GM23248 (cell line): ENCODE measurements at regions not wholly inside any gene's neighbourhood (a gene's known extent, or its start where the extent isn't known, plus 50 kb on each side); places are given as distances from the start of the nearest gene placed in this dataset.

ENCODE experiments used
- DNase-seq: peaks from one replicate; pipeline ENCODE4 v3.0.0-alpha.2; 2015
- H2AFZ ChIP-seq: fragments of 200-600 bp; sonication (generic); 2 replicates; pipeline ENCODE4 v1.6.1; 2016; ENCODE audit warnings: antibody characterized with exemption
- H3F3A ChIP-seq: fragments of 200-600 bp; sonication (generic); 2 replicates; pipeline ENCODE4 v1.6.1; 2016; ENCODE audit warnings: mild to moderate bottlenecking, antibody characterized with exemption, mixed run types; ENCODE audit not compliant: insufficient read depth
- H3K27ac ChIP-seq: fragments of 200-600 bp; sonication (generic); 2 replicates; pipeline ENCODE4 v1.5.1; 2016; ENCODE audit warnings: mild to moderate bottlenecking
- H3K27me3 ChIP-seq: fragments of 200-600 bp; sonication (generic); replicated peaks from 2 replicates; pipeline ENCODE4 v1.6.1; 2016; ENCODE audit warnings: mild to moderate bottlenecking; ENCODE audit not compliant: insufficient read depth
- H3K36me3 ChIP-seq: fragments of 200-600 bp; sonication (generic); 2 replicates; pipeline ENCODE4 v1.6.1; 2016; ENCODE audit warnings: low read depth, mild to moderate bottlenecking
- H3K4me1 ChIP-seq: fragments of 200-600 bp; sonication (generic); 2 replicates; pipeline ENCODE4 v1.6.1; 2016; ENCODE audit warnings: mild to moderate bottlenecking; ENCODE audit not compliant: insufficient read depth
- H3K4me2 ChIP-seq: fragments of 200-600 bp; sonication (generic); one replicate; pipeline ENCODE4 v1.6.1; 2016; ENCODE audit warnings: mild to moderate bottlenecking; ENCODE audit not compliant: unreplicated experiment
- H3K4me3 ChIP-seq: fragments of 200-600 bp; sonication (generic); 2 replicates; pipeline ENCODE4 v1.5.1; 2016; ENCODE audit warnings: mild to moderate bottlenecking
- H3K79me2 ChIP-seq: fragments of 200-600 bp; sonication (generic); 2 replicates; pipeline ENCODE4 v1.6.1; 2016; ENCODE audit warnings: mild to moderate bottlenecking; ENCODE audit not compliant: insufficient read depth
- H3K9ac ChIP-seq: fragments of 200-600 bp; sonication (generic); 2 replicates; pipeline ENCODE4 v1.6.1; 2016; ENCODE audit warnings: mild to moderate bottlenecking
- H3K9me2 ChIP-seq: fragments of 200-600 bp; sonication (generic); 2 replicates; pipeline ENCODE4 v1.6.1; 2016; ENCODE audit warnings: mixed run types, mild to moderate bottlenecking, moderate library complexity; ENCODE audit not compliant: insufficient read depth
- H3K9me3 ChIP-seq: fragments of 200-600 bp; sonication (generic); one replicate; pipeline ENCODE4 v1.6.1; 2017; ENCODE audit warnings: low read depth
- H4K20me1 ChIP-seq: fragments of 200-600 bp; sonication (generic); 2 replicates; pipeline ENCODE4 v1.6.0; 2016; ENCODE audit not compliant: insufficient read depth
- EZH2 ChIP-seq: fragments of 200-600 bp; sonication (generic); IDR thresholded peaks from 2 replicates; pipeline ENCODE4 v1.6.1; 2018; ENCODE audit warnings: antibody characterized with exemption, mild to moderate bottlenecking; ENCODE audit not compliant: insufficient read depth, poor library complexity, severe bottlenecking
- EZH2phosphoT487 ChIP-seq: fragments of 200-600 bp; sonication (generic); IDR thresholded peaks from 2 replicates; pipeline ENCODE4 v1.6.1; 2018; ENCODE audit warnings: antibody characterized with exemption, moderate library complexity, mild to moderate bottlenecking, low read depth; ENCODE audit not compliant: insufficient read depth
- WGBS, 2 experiments: methylation state at CpG; one replicate each; pipeline ENCODE4 v1.1.6; 2015 to 2017; ENCODE audit warnings: low lambda C conversion rate in 2 of 2, low coverage in 1 of 2; ENCODE audit errors: missing lambda C conversion rate in 2 of 2; 5-methylcytosine and 5-hydroxymethylcytosine counted together
- in situ Hi-C: fragments of 300-500 bp; cut with MboI; formaldehyde crosslinking; loops from 2 replicates; pipeline ENCODE4 v1.15.0; 2020

DNA sequence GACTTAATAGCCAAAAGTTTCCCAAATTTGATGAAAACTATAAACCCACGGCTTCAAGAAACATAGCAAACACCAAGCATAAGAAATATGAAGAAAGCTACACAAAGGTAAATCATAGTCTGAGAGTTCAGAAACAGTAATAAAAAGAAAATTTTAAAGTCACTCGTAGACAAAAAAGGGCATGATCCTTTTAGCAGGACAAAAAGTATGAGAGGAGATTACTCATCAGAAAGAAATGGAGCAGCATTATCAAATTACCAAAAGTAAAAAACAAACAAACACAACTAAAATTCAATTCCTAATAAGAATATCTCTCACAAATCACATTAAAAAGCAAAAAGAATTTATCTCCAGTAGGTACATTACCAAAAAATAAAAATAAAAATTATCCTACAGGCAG is 279.4 kb upstream of the UBE2E2 start:
- Histone ChIP-seq H3K4me1 (no peaks in the 10 kb centered on the region), H3K4me3 (no peak overlapping the region), H3K9me2 (no peaks in the 10 kb centered on the region), H4K20me1 (no peaks in the 10 kb centered on the region), H3K9me3 (no peaks in the 10 kb centered on the region), H2AFZ (no peak overlapping the region), H3K27me3 (no peaks in the 10 kb centered on the region; the same call in 1 of the 2 replicates), H3K36me3 (no peaks in the 10 kb centered on the region), H3K79me2 (no peaks in the 10 kb centered on the region), H3K4me2 (no peak overlapping the region), H3K27ac (no peak overlapping the region), H3K9ac (no peak overlapping the region), H3F3A (no peaks in the 10 kb centered on the region)
- TF ChIP-seq EZH2phosphoT487 (no peak), EZH2 (no peak)
- 70 to 76% methylated on average over 2 of the region's 2 CpGs for WGBS, 2 experiments
- no peak for DNase-seq
- in situ Hi-C loops: no loop called here

DNA sequence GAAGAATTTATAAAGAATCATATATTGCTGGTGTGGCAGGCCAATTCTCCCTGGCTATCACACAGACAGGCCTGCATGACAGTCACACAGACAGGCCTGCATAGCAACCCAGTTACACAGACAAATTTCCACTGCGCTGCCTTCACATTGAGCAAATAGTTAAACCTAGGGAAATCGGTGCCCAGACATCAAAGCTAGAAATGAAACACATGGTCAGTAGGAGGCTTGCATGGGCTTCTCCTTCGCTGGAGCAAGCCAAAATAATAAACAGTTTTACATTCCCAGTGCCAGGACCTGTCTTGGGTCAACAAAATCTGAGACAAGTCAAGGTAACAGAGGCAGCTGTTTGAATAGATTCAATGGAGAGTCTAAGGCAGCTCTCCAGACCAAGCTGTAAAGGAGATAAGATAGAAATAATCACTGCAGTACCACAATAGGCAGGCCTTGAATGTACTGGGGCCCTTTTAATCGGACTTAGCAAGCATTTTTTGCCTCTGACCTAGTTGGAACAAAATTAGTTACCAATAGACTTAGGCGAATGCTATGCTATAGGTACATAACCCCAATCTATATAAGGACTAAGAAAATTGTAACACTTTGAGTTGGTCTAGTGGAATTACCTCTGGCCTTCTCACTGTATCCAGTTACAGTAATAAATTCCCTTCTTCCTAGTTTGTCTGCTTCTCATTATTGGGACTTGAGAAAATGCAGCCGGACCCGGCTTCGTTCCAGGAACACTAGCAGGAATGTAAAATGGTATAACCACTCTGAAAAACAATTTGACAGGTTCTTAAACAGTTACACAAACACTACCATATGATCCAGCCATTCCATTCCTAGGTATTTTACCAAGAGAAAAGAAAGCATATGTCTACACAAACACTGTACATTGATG is 274.7 kb upstream of the UBE2E2 start:
- TF ChIP-seq EZH2: no peak
- TF ChIP-seq EZH2phosphoT487: no peak
- H3K4me1 ChIP-seq: no peaks in the 10 kb centered on the region
- no peaks in the 10 kb centered on the region for H3K9me2 ChIP-seq
- H3F3A ChIP-seq: no peaks in the 10 kb centered on the region
- WGBS, 2 experiments: 29 to 32% methylated on average over 8 of the region's 8 CpGs
- H2AFZ ChIP-seq: no peak overlapping the region
- H3K27me3 ChIP-seq: no peaks in the 10 kb centered on the region; the same call in 1 of the 2 replicates
- no peak overlapping the region for H3K27ac ChIP-seq
- no peak overlapping the region for H3K4me3 ChIP-seq
- H3K79me2 ChIP-seq: no peaks in the 10 kb centered on the region
- no peaks in the 10 kb centered on the region for H3K36me3 ChIP-seq
- no peak overlapping the region for H3K9ac ChIP-seq
- no peak for DNase-seq
- H3K4me2 ChIP-seq: no peak overlapping the region
- H3K9me3 ChIP-seq: no peaks in the 10 kb centered on the region
- in situ Hi-C loops: no loop called here
- H4K20me1 ChIP-seq: no peaks in the 10 kb centered on the region

DNA sequence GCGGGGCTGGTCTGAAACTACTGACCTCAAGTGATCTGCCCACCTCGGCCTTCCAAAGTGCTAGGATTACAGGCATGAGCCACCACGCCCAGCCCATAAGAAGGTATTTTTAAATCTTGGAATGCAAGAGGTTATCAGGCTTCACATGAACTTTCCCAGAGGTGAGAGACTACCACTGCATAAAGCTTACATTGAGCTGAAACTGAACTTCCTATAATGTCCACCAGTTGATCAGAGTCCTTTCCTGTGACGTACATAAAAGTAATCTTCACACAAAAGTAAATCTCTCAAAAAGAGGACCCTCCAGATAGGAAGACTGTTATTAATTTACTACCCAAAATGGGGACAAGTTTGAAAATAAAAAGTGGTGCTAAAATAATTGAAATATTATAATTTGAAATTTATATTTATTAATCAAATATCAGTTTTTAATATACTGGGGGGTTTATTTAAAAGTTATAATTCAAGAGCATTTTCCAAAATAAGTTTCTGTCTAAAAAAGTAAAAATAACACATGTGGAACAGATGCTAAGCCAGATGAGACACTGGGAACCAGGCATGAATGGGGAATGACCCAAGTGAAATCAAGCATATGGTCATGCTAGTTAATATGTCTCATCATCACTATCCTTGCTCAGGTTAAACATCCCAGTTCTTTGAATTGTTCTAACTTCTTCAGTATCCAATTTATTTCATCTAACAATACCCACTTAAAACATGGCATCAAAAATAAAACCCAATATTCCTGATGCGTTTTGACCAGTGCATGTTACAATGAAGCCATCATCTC is 269.9 kb upstream of the UBE2E2 start:
- no peak for DNase-seq
- Histone ChIP-seq H3K27ac (no peak overlapping the region), H3F3A (no peaks in the 10 kb centered on the region), H3K79me2 (no peaks in the 10 kb centered on the region), H3K4me1 (no peaks in the 10 kb centered on the region), H4K20me1 (no peaks in the 10 kb centered on the region), H3K9me2 (no peaks in the 10 kb centered on the region), H2AFZ (no peak overlapping the region), H3K4me2 (no peak overlapping the region), H3K9ac (no peak overlapping the region), H3K9me3 (no peaks in the 10 kb centered on the region), H3K36me3 (no peaks in the 10 kb centered on the region), H3K27me3 (no peaks in the 10 kb centered on the region; the same call in 1 of the 2 replicates), H3K4me3 (no peak overlapping the region)
- TF ChIP-seq EZH2: no peak
- no peak for TF ChIP-seq EZH2phosphoT487
- WGBS, 2 experiments: 41 to 55% methylated on average over 5 of the region's 5 CpGs
- in situ Hi-C loops: no loop called here

DNA sequence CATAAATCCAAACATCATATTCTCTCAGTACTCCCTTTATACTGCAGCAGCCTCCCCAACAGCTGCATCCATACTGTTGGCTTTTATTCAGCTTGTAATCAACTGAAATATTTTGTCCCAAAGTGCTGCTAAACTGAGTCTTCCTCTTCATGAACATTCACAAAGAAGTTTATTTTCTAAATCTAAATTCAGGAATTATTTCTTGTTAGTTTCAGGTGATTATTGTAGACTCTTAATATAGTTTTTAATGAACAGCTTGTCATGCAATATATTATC is 269.3 kb upstream of the UBE2E2 start:
- no peak overlapping the region for H3K9ac ChIP-seq
- H3K9me2 ChIP-seq: no peaks in the 10 kb centered on the region
- H3F3A ChIP-seq: no peaks in the 10 kb centered on the region
- no peaks in the 10 kb centered on the region; the same call in 1 of the 2 replicates for H3K27me3 ChIP-seq
- H3K27ac ChIP-seq: no peak overlapping the region
- no peaks in the 10 kb centered on the region for H3K79me2 ChIP-seq
- H3K36me3 ChIP-seq: no peaks in the 10 kb centered on the region
- H3K4me1 ChIP-seq: no peaks in the 10 kb centered on the region
- H3K9me3 ChIP-seq: no peaks in the 10 kb centered on the region
- no peak overlapping the region for H2AFZ ChIP-seq
- H4K20me1 ChIP-seq: no peaks in the 10 kb centered on the region
- H3K4me2 ChIP-seq: no peak overlapping the region
- H3K4me3 ChIP-seq: no peak overlapping the region
- DNase-seq: no peak
- TF ChIP-seq EZH2phosphoT487 (no peak), EZH2 (no peak)
- in situ Hi-C loops: no loop called here
